ENCODE measurements at regions not wholly inside any gene's neighbourhood (a gene's known extent, or its start where the extent isn't known, plus 50 kb on each side); places are given as distances from the start of the nearest gene placed in this dataset.

GRCh38 chr3:40899286-40899712, 300.0 kb upstream of the CTNNB1 start:
- TF ChIP-seq CTCF (IDR thresholded peaks at IDR 0.05), result no peak
- no peak for TF ChIP-seq POLR2AphosphoS5 (IDR thresholded peaks at IDR 0.05; ENCODE audit: low read depth, low read length)
